ENCODE measurements at regions not wholly inside any gene's neighbourhood (a gene's known extent, or its start where the extent isn't known, plus 50 kb on each side); places are given as distances from the start of the nearest gene placed in this dataset.

GRCh38 chr2:78068808-78069207 lies 546.6 kb upstream of the LRRTM4 start:
- H3K4me1 ChIP-seq: no peaks in the 10 kb centered on the region
- no peak overlapping the region for H3K4me3 ChIP-seq
- no peak for TF ChIP-seq CTCF (IDR thresholded peaks at IDR 0.05)
- no peaks in the 10 kb centered on the region for H3K9me3 ChIP-seq
- intact Hi-C loops (cut with DNase I): no loop called here
- no peaks in the 10 kb centered on the region for H3K27me3 ChIP-seq
- no peaks in the 10 kb centered on the region for H3K36me3 ChIP-seq
- H3K27ac ChIP-seq: no peak overlapping the region
- DNase-seq (ENCODE audit: low spot score in 2 of 2): no peak

DNA sequence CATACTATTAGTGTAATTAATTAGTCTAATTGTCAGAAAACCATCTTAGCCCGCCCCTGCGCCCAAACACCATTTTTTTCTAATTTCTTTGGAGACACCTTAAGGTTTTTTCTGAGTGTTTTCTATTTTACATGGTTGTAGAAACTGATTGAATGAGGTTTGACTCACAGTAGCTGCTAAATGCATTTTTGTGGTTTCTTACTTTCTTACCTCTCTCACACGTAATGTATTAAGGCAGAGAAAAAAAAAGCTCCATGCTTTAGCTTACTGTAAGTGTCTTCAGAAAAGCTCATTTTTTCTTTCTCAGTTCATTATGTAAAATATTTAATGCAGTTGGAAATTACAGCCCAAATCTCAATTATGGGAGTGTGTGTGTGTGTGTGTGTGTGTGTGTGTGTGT lies 548.5 kb upstream of the LRRTM4 start:
- intact Hi-C loops (cut with DNase I): no loop called here
- H3K4me3 ChIP-seq: no peak overlapping the region
- DNase-seq (ENCODE audit: low spot score in 2 of 2): no peak
- H3K9me3 ChIP-seq: no peaks in the 10 kb centered on the region
- H3K36me3 ChIP-seq: no peaks in the 10 kb centered on the region
- no peak for TF ChIP-seq CTCF (IDR thresholded peaks at IDR 0.05)
- H3K4me1 ChIP-seq: no peaks in the 10 kb centered on the region
- H3K27me3 ChIP-seq: no peaks in the 10 kb centered on the region
- no peak overlapping the region for H3K27ac ChIP-seq

DNA sequence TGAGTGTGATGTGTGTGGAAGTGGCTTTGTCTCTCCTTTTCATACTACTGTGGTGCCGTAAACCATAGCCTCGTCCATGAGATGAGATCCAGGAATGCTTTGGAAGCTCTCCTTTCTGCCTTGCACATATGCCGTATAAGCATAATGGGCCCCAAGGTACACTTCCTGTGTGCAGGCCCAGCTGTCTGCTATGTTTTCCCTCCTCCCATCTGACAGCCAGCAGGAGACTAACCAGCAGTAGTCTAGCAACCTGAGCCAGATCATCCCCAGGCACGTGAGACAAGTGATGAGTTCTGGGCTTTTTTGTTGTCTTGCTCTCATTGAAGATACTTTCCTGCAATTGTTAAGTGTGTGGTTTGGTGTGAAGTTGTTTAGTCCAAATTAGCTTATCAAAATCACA lies 555.5 kb upstream of the LRRTM4 start:
- H3K36me3 ChIP-seq: no peaks in the 10 kb centered on the region
- intact Hi-C loops (cut with DNase I): no loop called here
- TF ChIP-seq CTCF (IDR thresholded peaks at IDR 0.05): no peak
- no peak overlapping the region for H3K4me3 ChIP-seq
- no peak for DNase-seq (ENCODE audit: low spot score in 2 of 2)
- H3K9me3 ChIP-seq: no peaks in the 10 kb centered on the region
- no peaks in the 10 kb centered on the region for H3K4me1 ChIP-seq
- no peaks in the 10 kb centered on the region for H3K27me3 ChIP-seq
- H3K27ac ChIP-seq: no peak overlapping the region

DNA sequence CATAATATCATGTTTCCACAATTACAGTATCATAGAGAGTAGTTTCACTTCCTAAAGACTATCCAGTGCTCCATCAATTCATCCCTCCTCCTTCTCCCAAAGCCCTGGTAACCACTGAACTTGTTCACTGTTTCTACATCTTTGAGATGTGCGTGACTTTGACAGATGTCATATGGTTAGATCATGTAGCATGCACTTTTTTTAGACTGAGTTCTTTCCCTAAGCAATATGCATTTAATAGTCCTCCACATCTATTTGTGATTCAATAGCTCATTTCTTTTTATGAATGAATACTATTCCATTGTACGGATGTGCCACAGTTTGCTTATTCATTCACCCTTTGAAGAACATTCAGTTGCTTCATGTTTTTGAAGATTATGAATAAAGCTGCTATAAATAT lies 560.4 kb upstream of the LRRTM4 start:
- Histone ChIP-seq H3K27ac (no peak overlapping the region), H3K4me3 (no peak overlapping the region), H3K4me1 (no peaks in the 10 kb centered on the region), H3K27me3 (no peaks in the 10 kb centered on the region), H3K36me3 (no peaks in the 10 kb centered on the region), H3K9me3 (no peaks in the 10 kb centered on the region)
- TF ChIP-seq CTCF (IDR thresholded peaks at IDR 0.05): no peak
- no peak for DNase-seq (ENCODE audit: low spot score in 2 of 2)
- intact Hi-C loops (cut with DNase I): no loop called here

GRCh38 chr2:78093436-78093835 lies 571.3 kb upstream of the LRRTM4 start:
- Histone ChIP-seq H3K27ac (no peak overlapping the region), H3K36me3 (no peaks in the 10 kb centered on the region), H3K9me3 (no peaks in the 10 kb centered on the region), H3K4me1 (no peaks in the 10 kb centered on the region), H3K4me3 (no peak overlapping the region), H3K27me3 (no peaks in the 10 kb centered on the region)
- no peak for TF ChIP-seq CTCF (IDR thresholded peaks at IDR 0.05)
- DNase-seq (ENCODE audit: low spot score in 2 of 2): no peak
- intact Hi-C loops (cut with DNase I): no loop called here

DNA sequence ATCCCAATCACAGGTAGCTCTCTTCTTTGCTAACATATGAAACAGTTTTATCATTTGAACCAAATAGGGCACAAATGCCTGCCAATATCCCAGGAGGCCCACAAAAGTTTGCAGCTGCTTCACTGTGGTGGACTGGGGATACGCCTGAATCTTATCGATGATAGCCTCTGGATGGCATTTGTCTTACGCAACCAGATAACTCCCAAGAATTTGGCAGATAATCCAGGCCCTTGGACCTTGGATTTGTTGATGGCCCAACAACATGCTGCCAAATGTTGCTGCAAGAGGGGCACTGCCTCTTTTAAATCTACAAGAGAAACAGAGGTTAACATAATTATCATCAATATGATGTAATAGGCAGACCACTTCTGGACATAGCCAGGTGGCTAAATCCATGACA lies 587.1 kb upstream of the LRRTM4 start:
- Histone ChIP-seq H3K4me1 (no peaks in the 10 kb centered on the region), H3K4me3 (no peak overlapping the region), H3K27ac (no peak overlapping the region), H3K36me3 (no peaks in the 10 kb centered on the region), H3K27me3 (no peaks in the 10 kb centered on the region), H3K9me3 (no peaks in the 10 kb centered on the region)
- DNase-seq (ENCODE audit: low spot score in 2 of 2): no peak
- no peak for TF ChIP-seq CTCF (IDR thresholded peaks at IDR 0.05)
- intact Hi-C loops (cut with DNase I): no loop called here
